H1 (cell line): ENCODE measurements at regions not wholly inside any gene's neighbourhood (a gene's known extent, or its start where the extent isn't known, plus 50 kb on each side); places are given as distances from the start of the nearest gene placed in this dataset.

Source experiments
- CTCF ChIA-PET: fragments of 300-600 bp; sonication (Branson Sonifier 250); formaldehyde crosslinking; loops from one replicate; lab custom pipeline; 2021; ENCODE audit not compliant: partially characterized antibody; lab: Charles Lee
- POLR2A ChIA-PET: fragments of 300-600 bp; sonication (Branson Sonifier 250); formaldehyde crosslinking; loops from one replicate; lab custom pipeline; 2021; ENCODE audit warnings: inconsistent platforms; ENCODE audit not compliant: partially characterized antibody; lab: Charles Lee
- DNase-seq, 2 experiments: peaks; one replicate each; pipeline versions ENCODE4 v3.0.0 to v3.0.0-alpha.2; 2010 to 2022; ENCODE audit warnings: low spot score in 2 of 2, low read depth in 1 of 2, mixed read lengths in 1 of 2
- FAIRE-seq: peaks from 2 replicates; lab custom pipeline; 2011; peaks lifted over from hg19 to GRCh38; lab: Jason Lieb, UNC
- H2AFZ ChIP-seq: 2 replicates; pipeline ENCODE4 v1.8.1; 2012; ENCODE audit warnings: low read length, inconsistent platforms
- H2AK5ac ChIP-seq: 2 replicates; pipeline ENCODE4 v1.6.1; 2013; ENCODE audit warnings: low read depth, low read length
- H2BK120ac ChIP-seq: replicated peaks from 2 replicates; pipeline ENCODE3; 2013; ENCODE audit warnings: low read depth, low read length, inconsistent platforms
- H2BK12ac ChIP-seq: 2 replicates; pipeline ENCODE4 v1.6.1; 2013; ENCODE audit warnings: low read depth, low read length
- H2BK15ac ChIP-seq: 2 replicates; pipeline ENCODE4 v1.6.1; 2013; ENCODE audit warnings: low read length
- H2BK20ac ChIP-seq: 2 replicates; pipeline ENCODE4 v1.6.1; 2013; ENCODE audit warnings: low read length
- H2BK5ac ChIP-seq: 2 replicates; pipeline ENCODE4 v1.6.1; 2013; ENCODE audit warnings: low read depth, low read length
- H3K14ac ChIP-seq: 2 replicates; pipeline ENCODE4 v1.6.1; 2013; ENCODE audit warnings: inconsistent platforms; ENCODE audit not compliant: insufficient read length
- H3K18ac ChIP-seq: 2 replicates; pipeline ENCODE4 v1.6.1; 2013; ENCODE audit warnings: low read length; ENCODE audit errors: extremely low read depth
- H3K23ac ChIP-seq: 2 replicates; pipeline ENCODE4 v1.6.1; 2013; ENCODE audit warnings: inconsistent platforms; ENCODE audit not compliant: insufficient read length
- H3K23me2 ChIP-seq: 2 replicates; pipeline ENCODE4 v1.6.1; 2013; ENCODE audit warnings: low read depth, low read length
- H3K27ac ChIP-seq: 2 replicates; pipeline ENCODE4 v1.6.1; 2011; ENCODE audit warnings: low read depth, low read length, inconsistent platforms
- H3K27me3 ChIP-seq, 4 experiments: replicated peaks in 1 of 4; 1 replicate in 1 of 4; 2 replicates in 3 of 4; pipeline versions ENCODE4 v1.6.1 to v1.8.1; 2011 to 2013; ENCODE audit warnings: low read length in 3 of 4, mild to moderate bottlenecking in 3 of 4, inconsistent platforms in 2 of 4, mixed read lengths in 2 of 4, moderate library complexity in 1 of 4; ENCODE audit not compliant: control insufficient read depth in 3 of 4, insufficient read depth in 3 of 4; ENCODE audit errors: extremely low read depth in 1 of 4
- H3K36me3 ChIP-seq, 4 experiments: 2 replicates each; pipeline versions ENCODE4 v1.6.1 to v1.8.1; 2011 to 2013; ENCODE audit warnings: mild to moderate bottlenecking in 4 of 4, low read length in 3 of 4, moderate library complexity in 2 of 4, control low read depth in 1 of 4, inconsistent platforms in 1 of 4; ENCODE audit not compliant: insufficient read depth in 4 of 4, control insufficient read depth in 2 of 4
- H3K4ac ChIP-seq: replicated peaks from 2 replicates; pipeline ENCODE3; 2013; ENCODE audit warnings: low read length, low read depth, mixed read lengths, inconsistent platforms; ENCODE audit not compliant: insufficient read length
- H3K4me1 ChIP-seq, 4 experiments: replicated peaks in 1 of 4; 1 replicate in 1 of 4; 2 replicates in 3 of 4; pipeline versions ENCODE4 v1.6.1 to v1.8.1; 2011 to 2013; ENCODE audit warnings: low read length in 3 of 4, inconsistent platforms in 2 of 4, mixed read lengths in 1 of 4; ENCODE audit not compliant: insufficient read depth in 4 of 4, control insufficient read depth in 3 of 4
- H3K4me2 ChIP-seq, 2 experiments: 2 replicates each; pipeline versions ENCODE4 v1.6.1 to v1.8.1; 2011 to 2013; ENCODE audit warnings: low read depth in 2 of 2, low read length in 2 of 2, control low read depth in 1 of 2, inconsistent platforms in 1 of 2, mild to moderate bottlenecking in 1 of 2; ENCODE audit not compliant: insufficient read depth in 1 of 2
- H3K4me3 ChIP-seq, 4 experiments: fragments of 200-600, 300-600 bp in 1 of 4; sonication (generic), shearing (Covaris generic), sonication (Bioruptor Twin) in 1 of 4; 2 replicates each; pipeline versions ENCODE4 v1.5.1 to v1.8.1; 2011 to 2016; ENCODE audit warnings: low read length in 4 of 4, low read depth in 3 of 4, control low read depth in 2 of 4, inconsistent platforms in 2 of 4, mild to moderate bottlenecking in 2 of 4, mixed read lengths in 1 of 4, moderate library complexity in 1 of 4; ENCODE audit not compliant: insufficient read depth in 2 of 4; ENCODE audit errors: extremely low read depth in 1 of 4
- H3K56ac ChIP-seq: replicated peaks from 2 replicates; pipeline ENCODE3; 2013; ENCODE audit warnings: low read depth, mild to moderate bottlenecking, mixed read lengths, low read length, inconsistent platforms; ENCODE audit not compliant: insufficient read length
- H3K79me1 ChIP-seq: 2 replicates; pipeline ENCODE4 v1.6.1; 2013; ENCODE audit warnings: low read depth, low read length, control low read depth
- H3K79me2 ChIP-seq, 2 experiments: 2 replicates each; pipeline versions ENCODE4 v1.6.1 to v1.8.1; 2012 to 2013; ENCODE audit warnings: low read length in 2 of 2, mild to moderate bottlenecking in 2 of 2, inconsistent platforms in 1 of 2; ENCODE audit not compliant: insufficient read depth in 2 of 2, control insufficient read depth in 1 of 2
- H3K9ac ChIP-seq, 4 experiments: replicated peaks in 1 of 4; 1 replicate in 1 of 4; 2 replicates in 3 of 4; pipeline versions ENCODE4 v1.6.1 to v1.8.1; 2011 to 2013; ENCODE audit warnings: low read depth in 3 of 4, low read length in 3 of 4, control low read depth in 2 of 4, mild to moderate bottlenecking in 2 of 4, moderate library complexity in 2 of 4, inconsistent platforms in 1 of 4; ENCODE audit errors: extremely low read depth in 1 of 4
- H3K9me3 ChIP-seq, 2 experiments: 2 replicates each; pipeline versions ENCODE4 v1.6.1 to v1.8.1; 2012 to 2013; ENCODE audit warnings: mild to moderate bottlenecking in 2 of 2, moderate library complexity in 2 of 2, control low read depth in 1 of 2, inconsistent platforms in 1 of 2, low read depth in 1 of 2, low read length in 1 of 2, mixed read lengths in 1 of 2; ENCODE audit not compliant: insufficient read depth in 2 of 2
- H4K20me1 ChIP-seq, 2 experiments: replicated peaks in 1 of 2; 2 replicates each; pipeline versions ENCODE3 to v1.8.1; 2011 to 2013; ENCODE audit warnings: inconsistent platforms in 2 of 2, low read length in 2 of 2, mild to moderate bottlenecking in 1 of 2; ENCODE audit not compliant: insufficient read depth in 2 of 2, control insufficient read depth in 1 of 2
- H4K5ac ChIP-seq: 2 replicates; pipeline ENCODE4 v1.6.1; 2013; ENCODE audit warnings: low read length, low read depth, mixed read lengths, inconsistent platforms; ENCODE audit not compliant: insufficient read length
- H4K8ac ChIP-seq: 2 replicates; pipeline ENCODE4 v1.8.0; 2013; ENCODE audit warnings: mild to moderate bottlenecking, moderate library complexity, low read length, inconsistent platforms; ENCODE audit not compliant: insufficient read depth; ENCODE audit errors: extremely low read depth
- H4K91ac ChIP-seq: replicated peaks from 2 replicates; pipeline ENCODE3; 2013; ENCODE audit warnings: low read length, mixed read lengths, inconsistent platforms; ENCODE audit not compliant: insufficient read length
- GTF2F1 ChIP-seq: IDR thresholded peaks from 2 replicates; pipeline ENCODE4 v1.6.1; 2012; ENCODE audit warnings: low read depth, low read length, improper control_type of control experiment, borderline replicate concordance
- SP4 ChIP-seq: IDR thresholded peaks from 2 replicates; pipeline ENCODE4 v1.6.1; 2012; ENCODE audit warnings: low read length, inconsistent platforms
- WGBS, 2 experiments: shearing (Covaris generic) in 1 of 2; methylation state at CpG; one replicate each; pipeline versions ENCODE4 v1.1.6 to v1.1.7; 2013 to 2015; ENCODE audit warnings: low lambda C conversion rate in 2 of 2, mixed read lengths in 2 of 2, inconsistent platforms in 1 of 2, low coverage in 1 of 2, missing lambda C conversion rate in 1 of 2; ENCODE audit not compliant: insufficient replicate concordance in 2 of 2, insufficient coverage in 1 of 2, insufficient read length in 1 of 2; ENCODE audit errors: extremely low coverage in 1 of 2, missing lambda C conversion rate in 1 of 2; 5-methylcytosine and 5-hydroxymethylcytosine counted together

GRCh38 chr2:66872081-66872985, 437.4 kb downstream of the MEIS1 start:
- no peak overlapping the region for H2BK12ac ChIP-seq
- H3K14ac ChIP-seq = no peak overlapping the region
- H3K79me2 ChIP-seq = no peaks in the 10 kb centered on the region
- ChIA-PET CTCF (interaction anchor here (1.2 kb wide), 1 partner anchor 811 kb away, joined by 3 read pairs; no protein-coding TSS in a partner anchor), POLR2A (interaction anchor here (0.6 kb wide), 1 partner anchor 224 kb away, joined by 4 read pairs; no protein-coding TSS in a partner anchor)
- H3K18ac ChIP-seq = no peak overlapping the region
- H3K4ac ChIP-seq = no peak overlapping the region
- WGBS, 2 experiments = 87% methylated on average over 8 of the region's 8 CpGs; no CpG with 5 or more reads in 1 of the 2 experiments
- no peaks in the 10 kb centered on the region for H3K9me3 ChIP-seq
- no peak for FAIRE-seq
- H4K5ac ChIP-seq = no peak overlapping the region
- no peak overlapping the region for H3K4me2 ChIP-seq
- H4K91ac ChIP-seq = no peak overlapping the region
- H3K4me1 ChIP-seq = no peaks in the 10 kb centered on the region
- H4K8ac ChIP-seq = no peak overlapping the region
- TF ChIP-seq GTF2F1 (no peak), SP4 (no peak)
- DNase-seq = no peak
- no peaks in the 10 kb centered on the region for H3K36me3 ChIP-seq
- H3K4me3 ChIP-seq = no peak overlapping the region
- no peak overlapping the region for H3K56ac ChIP-seq
- no peak overlapping the region for H2BK120ac ChIP-seq
- H4K20me1 ChIP-seq = no peaks in the 10 kb centered on the region
- no peaks in the 10 kb centered on the region for H3K27me3 ChIP-seq
- no peak overlapping the region for H3K9ac ChIP-seq
- H2BK20ac ChIP-seq = no peak overlapping the region
- H2BK15ac ChIP-seq = no peak overlapping the region
- H3K27ac ChIP-seq = no peak overlapping the region
- no peaks in the 10 kb centered on the region for H3K23me2 ChIP-seq
- no peak overlapping the region for H2AK5ac ChIP-seq
- no peak overlapping the region for H2AFZ ChIP-seq
- no peak overlapping the region for H2BK5ac ChIP-seq
- H3K23ac ChIP-seq = no peak overlapping the region
- no peaks in the 10 kb centered on the region for H3K79me1 ChIP-seq
